GM23338 (cell line): ENCODE measurements at regions not wholly inside any gene's neighbourhood (a gene's known extent, or its start where the extent isn't known, plus 50 kb on each side); places are given as distances from the start of the nearest gene placed in this dataset.

Experiments
- ATAC-seq: fragments of 200-7000 bp; cut with Tn5 transposase; 3 replicates; pipeline ENCODE4 v1.9.1; 2020
- DNase-seq: peaks from one replicate; pipeline ENCODE4 v3.0.0-alpha.2; 2015; ENCODE audit warnings: low spot score
- H2AFZ ChIP-seq: fragments of 200-600 bp; sonication (generic); 2 replicates; pipeline ENCODE4 v1.8.0; 2016; ENCODE audit warnings: antibody characterized with exemption, mild to moderate bottlenecking, moderate library complexity
- H3F3A ChIP-seq: fragments of 200-600 bp; sonication (generic); replicated peaks from 2 replicates; pipeline ENCODE4 v1.8.0; 2017; ENCODE audit warnings: antibody characterized with exemption, mixed run types, low read depth
- H3K27ac ChIP-seq: fragments of 200-600 bp; sonication (generic); 2 replicates; pipeline ENCODE4 v1.6.1; 2016; ENCODE audit warnings: low read depth
- H3K27me3 ChIP-seq: fragments of 200-600 bp; sonication (generic); 2 replicates; pipeline ENCODE4 v1.8.0; 2016; ENCODE audit warnings: mild to moderate bottlenecking, mixed run types, moderate library complexity; ENCODE audit not compliant: insufficient read depth
- H3K36me3 ChIP-seq: fragments of 200-600 bp; sonication (generic); 2 replicates; pipeline ENCODE4 v1.8.0; 2016; ENCODE audit warnings: mild to moderate bottlenecking; ENCODE audit not compliant: insufficient read depth
- H3K4me1 ChIP-seq: fragments of 200-600 bp; sonication (generic); 2 replicates; pipeline ENCODE4 v1.8.0; 2016; ENCODE audit warnings: mild to moderate bottlenecking, moderate library complexity; ENCODE audit not compliant: insufficient read depth
- H3K4me2 ChIP-seq: fragments of 200-600 bp; sonication (generic); 2 replicates; pipeline ENCODE4 v1.7.1; 2017; ENCODE audit warnings: mixed run types
- H3K4me3 ChIP-seq: fragments of 200-600 bp; sonication (generic); 2 replicates; pipeline ENCODE4 v1.6.1; 2016; ENCODE audit warnings: mixed run types
- H3K79me2 ChIP-seq: fragments of 200-600 bp; sonication (generic); replicated peaks from 2 replicates; pipeline ENCODE4 v1.8.0; 2017; ENCODE audit warnings: mild to moderate bottlenecking; ENCODE audit not compliant: insufficient read depth
- H3K9me2 ChIP-seq: fragments of 200-600 bp; sonication (generic); 2 replicates; pipeline ENCODE4 v1.8.0; 2017; ENCODE audit not compliant: insufficient read depth
- H4K20me1 ChIP-seq: fragments of 200-600 bp; sonication (generic); replicated peaks from 2 replicates; pipeline ENCODE4 v1.8.0; 2017; ENCODE audit warnings: mild to moderate bottlenecking; ENCODE audit not compliant: insufficient read depth
- H3K27ac Mint-ChIP-seq: 2 replicates; pipeline ENCODE4 v1.8.0; 2020; ENCODE audit warnings: inconsistent platforms, mild to moderate bottlenecking, moderate library complexity, mixed read lengths
- H3K27me3 Mint-ChIP-seq: 3 replicates; pipeline ENCODE4 v1.8.0; 2022; ENCODE audit warnings: low read depth, mild to moderate bottlenecking, moderate library complexity, mixed read lengths, inconsistent platforms; ENCODE audit not compliant: insufficient read depth, poor library complexity
- H3K36me3 Mint-ChIP-seq: 3 replicates; pipeline ENCODE4 v1.8.0; 2021; ENCODE audit warnings: low read depth, mild to moderate bottlenecking, inconsistent platforms, moderate library complexity, mixed read lengths
- H3K4me1 Mint-ChIP-seq: 3 replicates; pipeline ENCODE4 v1.8.0; 2020; ENCODE audit warnings: mild to moderate bottlenecking, inconsistent platforms, mixed read lengths
- H3K4me3 Mint-ChIP-seq: 3 replicates; pipeline ENCODE4 v1.8.0; 2021; ENCODE audit warnings: moderate library complexity, mild to moderate bottlenecking, inconsistent platforms, mixed read lengths
- H3K9me3 Mint-ChIP-seq: 3 replicates; pipeline ENCODE4 v1.8.0; 2020; ENCODE audit warnings: moderate library complexity, mild to moderate bottlenecking, inconsistent platforms, mixed read lengths
- CREB1 ChIP-seq: fragments of 250-450 bp; sonication (Bioruptor Pico); IDR thresholded peaks from 2 replicates; pipeline ENCODE4 v1.5.0; 2020; ENCODE audit warnings: low read depth, mild to moderate bottlenecking, moderate library complexity
- EZH2 ChIP-seq: fragments of 200-600 bp; sonication (generic); IDR thresholded peaks from one replicate; pipeline ENCODE4 v1.8.0; 2017; ENCODE audit warnings: antibody characterized with exemption, mild to moderate bottlenecking, low read depth; ENCODE audit not compliant: unreplicated experiment
- EZH2phosphoT487 ChIP-seq: fragments of 200-600 bp; sonication (generic); IDR thresholded peaks from one replicate; pipeline ENCODE4 v1.8.1; 2018; ENCODE audit warnings: antibody characterized with exemption; ENCODE audit not compliant: unreplicated experiment
- JUNB ChIP-seq: IDR thresholded peaks from one replicate; pipeline ENCODE4 v1.6.1; 2016; ENCODE audit warnings: antibody characterized with exemption; ENCODE audit not compliant: unreplicated experiment
- NANOG ChIP-seq: IDR thresholded peaks from 2 replicates; pipeline ENCODE4 v1.6.1; 2016; ENCODE audit warnings: antibody characterized with exemption, borderline replicate concordance
- POLR2AphosphoS5 ChIP-seq: IDR thresholded peaks from 2 replicates; pipeline ENCODE4 v1.6.1; 2016; ENCODE audit warnings: antibody characterized with exemption, low read depth
- ZNF114 ChIP-seq: fragments of 250-450 bp; sonication (Bioruptor Pico); IDR thresholded peaks from 2 replicates; pipeline ENCODE4 v1.5.0; 2020; ENCODE audit warnings: mild to moderate bottlenecking, moderate library complexity
- TF ChIP-seq, protein P1 (sequence below): fragments of 250-450 bp; sonication (Bioruptor Pico); IDR thresholded peaks from 2 replicates; pipeline ENCODE4 v1.5.0; 2020; ENCODE audit warnings: mild to moderate bottlenecking, moderate library complexity
- TF ChIP-seq, protein P2 (sequence below), 2 experiments: fragments of 200-600 bp in 1 of 2; sonication (generic) in 1 of 2; conservative IDR thresholded peaks; 2 replicates each; pipeline versions ENCODE4 v1.5.1 to v1.6.1; 2016 to 2017; ENCODE audit warnings: antibody characterized with exemption in 2 of 2, low read depth in 2 of 2, mild to moderate bottlenecking in 2 of 2, moderate library complexity in 1 of 2

GRCh38 chr18:46243673-46244072 lies 139.5 kb downstream of the HAUS1 start (continued):
- TF ChIP-seq, protein P1, sequence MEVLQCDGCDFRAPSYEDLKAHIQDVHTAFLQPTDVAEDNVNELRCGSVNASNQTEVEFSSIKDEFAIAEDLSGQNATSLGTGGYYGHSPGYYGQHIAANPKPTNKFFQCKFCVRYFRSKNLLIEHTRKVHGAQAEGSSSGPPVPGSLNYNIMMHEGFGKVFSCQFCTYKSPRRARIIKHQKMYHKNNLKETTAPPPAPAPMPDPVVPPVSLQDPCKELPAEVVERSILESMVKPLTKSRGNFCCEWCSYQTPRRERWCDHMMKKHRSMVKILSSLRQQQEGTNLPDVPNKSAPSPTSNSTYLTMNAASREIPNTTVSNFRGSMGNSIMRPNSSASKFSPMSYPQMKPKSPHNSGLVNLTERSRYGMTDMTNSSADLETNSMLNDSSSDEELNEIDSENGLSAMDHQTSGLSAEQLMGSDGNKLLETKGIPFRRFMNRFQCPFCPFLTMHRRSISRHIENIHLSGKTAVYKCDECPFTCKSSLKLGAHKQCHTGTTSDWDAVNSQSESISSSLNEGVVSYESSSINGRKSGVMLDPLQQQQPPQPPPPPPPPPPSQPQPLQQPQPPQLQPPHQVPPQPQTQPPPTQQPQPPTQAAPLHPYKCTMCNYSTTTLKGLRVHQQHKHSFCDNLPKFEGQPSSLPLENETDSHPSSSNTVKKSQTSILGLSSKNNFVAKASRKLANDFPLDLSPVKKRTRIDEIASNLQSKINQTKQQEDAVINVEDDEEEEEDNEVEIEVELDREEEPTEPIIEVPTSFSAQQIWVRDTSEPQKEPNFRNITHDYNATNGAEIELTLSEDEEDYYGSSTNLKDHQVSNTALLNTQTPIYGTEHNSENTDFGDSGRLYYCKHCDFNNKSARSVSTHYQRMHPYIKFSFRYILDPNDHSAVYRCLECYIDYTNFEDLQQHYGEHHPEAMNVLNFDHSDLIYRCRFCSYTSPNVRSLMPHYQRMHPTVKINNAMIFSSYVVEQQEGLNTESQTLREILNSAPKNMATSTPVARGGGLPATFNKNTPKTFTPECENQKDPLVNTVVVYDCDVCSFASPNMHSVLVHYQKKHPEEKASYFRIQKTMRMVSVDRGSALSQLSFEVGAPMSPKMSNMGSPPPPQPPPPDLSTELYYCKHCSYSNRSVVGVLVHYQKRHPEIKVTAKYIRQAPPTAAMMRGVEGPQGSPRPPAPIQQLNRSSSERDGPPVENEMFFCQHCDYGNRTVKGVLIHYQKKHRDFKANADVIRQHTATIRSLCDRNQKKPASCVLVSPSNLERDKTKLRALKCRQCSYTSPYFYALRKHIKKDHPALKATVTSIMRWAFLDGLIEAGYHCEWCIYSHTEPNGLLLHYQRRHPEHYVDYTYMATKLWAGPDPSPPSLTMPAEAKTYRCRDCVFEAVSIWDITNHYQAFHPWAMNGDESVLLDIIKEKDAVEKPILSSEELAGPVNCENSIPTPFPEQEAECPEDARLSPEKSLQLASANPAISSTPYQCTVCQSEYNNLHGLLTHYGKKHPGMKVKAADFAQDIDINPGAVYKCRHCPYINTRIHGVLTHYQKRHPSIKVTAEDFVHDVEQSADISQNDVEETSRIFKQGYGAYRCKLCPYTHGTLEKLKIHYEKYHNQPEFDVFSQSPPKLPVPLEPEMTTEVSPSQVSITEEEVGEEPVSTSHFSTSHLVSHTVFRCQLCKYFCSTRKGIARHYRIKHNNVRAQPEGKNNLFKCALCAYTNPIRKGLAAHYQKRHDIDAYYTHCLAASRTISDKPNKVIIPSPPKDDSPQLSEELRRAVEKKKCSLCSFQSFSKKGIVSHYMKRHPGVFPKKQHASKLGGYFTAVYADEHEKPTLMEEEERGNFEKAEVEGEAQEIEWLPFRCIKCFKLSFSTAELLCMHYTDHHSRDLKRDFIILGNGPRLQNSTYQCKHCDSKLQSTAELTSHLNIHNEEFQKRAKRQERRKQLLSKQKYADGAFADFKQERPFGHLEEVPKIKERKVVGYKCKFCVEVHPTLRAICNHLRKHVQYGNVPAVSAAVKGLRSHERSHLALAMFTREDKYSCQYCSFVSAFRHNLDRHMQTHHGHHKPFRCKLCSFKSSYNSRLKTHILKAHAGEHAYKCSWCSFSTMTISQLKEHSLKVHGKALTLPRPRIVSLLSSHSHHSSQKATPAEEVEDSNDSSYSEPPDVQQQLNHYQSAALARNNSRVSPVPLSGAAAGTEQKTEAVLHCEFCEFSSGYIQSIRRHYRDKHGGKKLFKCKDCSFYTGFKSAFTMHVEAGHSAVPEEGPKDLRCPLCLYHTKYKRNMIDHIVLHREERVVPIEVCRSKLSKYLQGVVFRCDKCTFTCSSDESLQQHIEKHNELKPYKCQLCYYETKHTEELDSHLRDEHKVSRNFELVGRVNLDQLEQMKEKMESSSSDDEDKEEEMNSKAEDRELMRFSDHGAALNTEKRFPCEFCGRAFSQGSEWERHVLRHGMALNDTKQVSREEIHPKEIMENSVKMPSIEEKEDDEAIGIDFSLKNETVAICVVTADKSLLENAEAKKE (CRISPR knock-in tag): no peak
- no peak for TF ChIP-seq NANOG
- no peak for TF ChIP-seq CREB1 (CRISPR knock-in tag)
- TF ChIP-seq POLR2AphosphoS5: no peak

DNA sequence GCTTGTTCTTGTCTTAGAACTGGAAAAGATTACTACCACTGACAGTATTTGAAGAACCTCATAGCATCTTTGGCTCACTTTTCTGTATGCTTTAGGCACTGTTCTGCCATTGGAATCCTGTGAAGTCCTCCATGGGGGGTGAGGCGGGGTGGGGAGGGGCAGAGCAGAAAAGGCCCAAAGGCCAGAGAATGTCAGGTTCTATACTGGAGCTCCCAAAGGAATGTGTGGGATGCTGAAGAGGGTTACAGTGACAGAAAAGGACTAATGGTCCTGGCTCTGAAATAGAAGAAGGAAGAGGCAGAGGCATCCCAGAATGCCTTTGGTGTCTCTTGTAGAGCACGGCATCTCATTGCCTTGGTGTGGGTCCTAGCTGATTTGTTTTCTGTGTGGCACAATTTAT lies 141.9 kb downstream of the HAUS1 start:
- peak; percentile 70 for ATAC-seq
- H3K27ac Mint-ChIP-seq: no peak overlapping the region
- H3K79me2 ChIP-seq: peaks cover 50% of the 10 kb centered on the region
- H3K27me3 Mint-ChIP-seq: peaks cover 2% of the 10 kb centered on the region
- no peaks in the 10 kb centered on the region; the same call in 1 of the 2 replicates for H3F3A ChIP-seq
- peaks cover 34% of the 10 kb centered on the region for H3K4me1 Mint-ChIP-seq
- peaks cover 47% of the 10 kb centered on the region for H3K4me1 ChIP-seq
- H3K4me3 Mint-ChIP-seq: no peak overlapping the region
- H3K27me3 ChIP-seq: no peaks in the 10 kb centered on the region
- H3K36me3 ChIP-seq: no peaks in the 10 kb centered on the region
- H3K4me2 ChIP-seq: no peak overlapping the region
- H3K36me3 Mint-ChIP-seq: no peaks in the 10 kb centered on the region
- no peaks in the 10 kb centered on the region for H3K9me2 ChIP-seq
- H4K20me1 ChIP-seq: no peaks in the 10 kb centered on the region; the same call in none of the 2 replicates
- no peak overlapping the region for H2AFZ ChIP-seq
- DNase-seq: peak; percentile 52
- H3K9me3 Mint-ChIP-seq: no peaks in the 10 kb centered on the region
- no peak overlapping the region for H3K4me3 ChIP-seq
- H3K27ac ChIP-seq: no peak overlapping the region
- no peak for TF ChIP-seq CREB1 (CRISPR knock-in tag)
- TF ChIP-seq EZH2: no peak
- TF ChIP-seq EZH2phosphoT487: no peak
- TF ChIP-seq, protein P1 (CRISPR knock-in tag): no peak
- no peak for TF ChIP-seq ZNF114 (CRISPR knock-in tag)
- no peak for TF ChIP-seq JUNB
- TF ChIP-seq, protein P2, sequence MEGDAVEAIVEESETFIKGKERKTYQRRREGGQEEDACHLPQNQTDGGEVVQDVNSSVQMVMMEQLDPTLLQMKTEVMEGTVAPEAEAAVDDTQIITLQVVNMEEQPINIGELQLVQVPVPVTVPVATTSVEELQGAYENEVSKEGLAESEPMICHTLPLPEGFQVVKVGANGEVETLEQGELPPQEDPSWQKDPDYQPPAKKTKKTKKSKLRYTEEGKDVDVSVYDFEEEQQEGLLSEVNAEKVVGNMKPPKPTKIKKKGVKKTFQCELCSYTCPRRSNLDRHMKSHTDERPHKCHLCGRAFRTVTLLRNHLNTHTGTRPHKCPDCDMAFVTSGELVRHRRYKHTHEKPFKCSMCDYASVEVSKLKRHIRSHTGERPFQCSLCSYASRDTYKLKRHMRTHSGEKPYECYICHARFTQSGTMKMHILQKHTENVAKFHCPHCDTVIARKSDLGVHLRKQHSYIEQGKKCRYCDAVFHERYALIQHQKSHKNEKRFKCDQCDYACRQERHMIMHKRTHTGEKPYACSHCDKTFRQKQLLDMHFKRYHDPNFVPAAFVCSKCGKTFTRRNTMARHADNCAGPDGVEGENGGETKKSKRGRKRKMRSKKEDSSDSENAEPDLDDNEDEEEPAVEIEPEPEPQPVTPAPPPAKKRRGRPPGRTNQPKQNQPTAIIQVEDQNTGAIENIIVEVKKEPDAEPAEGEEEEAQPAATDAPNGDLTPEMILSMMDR (conservative IDR thresholded peaks at IDR 0.05; ENCODE audit: low read depth in 2 of 2): no peak
